HepG2 (cell line): ENCODE measurements at regions not wholly inside any gene's neighbourhood (a gene's known extent, or its start where the extent isn't known, plus 50 kb on each side); places are given as distances from the start of the nearest gene placed in this dataset.

Experiments
- ATAC-seq: fragments of 200-7000 bp; cut with Tn5 transposase; 3 replicates; pipeline ENCODE4 v1.9.1; 2020; ENCODE audit warnings: mild to moderate bottlenecking, moderate library complexity
- BruUV-seq: library from RNA; stranded (reverse); fragments of 400-500 nt; replicated peaks from 2 replicates; lab custom pipeline; 2021; lab: Mats Ljungman, UMichigan
- CTCF ChIA-PET: fragments of 300-600 bp; formaldehyde crosslinking; extraction: SDS; loops from one replicate; lab custom pipeline; 2021; ENCODE audit warnings: low total read pairs, inconsistent platforms, low intra/inter-chr PET ratio; lab: Yijun Ruan, JAX
- POLR2A ChIA-PET: fragments of 350-600 bp; sonication (Branson Sonifier 250); formaldehyde crosslinking; loops from one replicate; lab custom pipeline; 2020; ENCODE audit warnings: antibody characterized with exemption, inconsistent platforms; lab: Yijun Ruan, JAX
- DNase-seq: peaks from one replicate; pipeline ENCODE4 v3.0.0-alpha.2; 2015; ENCODE audit warnings: low spot score
- FAIRE-seq: peaks from 3 replicates; lab custom pipeline; 2011; peaks lifted over from hg19 to GRCh38; lab: Jason Lieb, UNC
- H2AFZ ChIP-seq: one replicate; pipeline ENCODE4 v1.6.1; 2011; ENCODE audit warnings: low read length, inconsistent platforms
- H3K27ac ChIP-seq: fragments of 300-600 bp; 3 replicates; pipeline ENCODE4 v1.8.0; 2011; ENCODE audit warnings: mixed run types, mild to moderate bottlenecking, mixed read lengths, low read length, inconsistent platforms; ENCODE audit not compliant: insufficient read depth; ENCODE audit errors: extremely low read length
- H3K27me3 ChIP-seq, 2 experiments: fragments of 200-600 bp in 1 of 2; 2 replicates in 1 of 2; 3 replicates in 1 of 2; pipeline versions ENCODE4 v1.6.0 to v1.8.0; 2011; ENCODE audit warnings: low read length in 2 of 2, mild to moderate bottlenecking in 2 of 2, moderate library complexity in 2 of 2, inconsistent platforms in 1 of 2; ENCODE audit not compliant: insufficient read depth in 2 of 2, control insufficient read depth in 1 of 2
- H3K36me3 ChIP-seq, 2 experiments: fragments of 200-600 bp in 1 of 2; replicated peaks in 1 of 2; 2 replicates in 1 of 2; 3 replicates in 1 of 2; pipeline versions ENCODE4 v1.5.1 to v1.8.0; 2011; ENCODE audit warnings: low read length in 2 of 2, inconsistent platforms in 1 of 2; ENCODE audit not compliant: insufficient read depth in 2 of 2, control insufficient read depth in 1 of 2
- H3K4me1 ChIP-seq: 2 replicates; pipeline ENCODE4 v1.5.1; 2012; ENCODE audit warnings: low read length, inconsistent platforms; ENCODE audit not compliant: insufficient read depth
- H3K4me2 ChIP-seq: 2 replicates; pipeline ENCODE4 v1.6.0; 2011; ENCODE audit warnings: low read depth, low read length, inconsistent platforms
- H3K4me3 ChIP-seq, 3 experiments: fragments of 200-600 bp in 1 of 3; sonication (generic), shearing (Covaris generic) in 1 of 3; replicated peaks in 1 of 3; 2 replicates each; pipeline ENCODE4 v1.5.1; 2011 to 2016; ENCODE audit warnings: low read length in 3 of 3, inconsistent platforms in 2 of 3, low read depth in 2 of 3, mild to moderate bottlenecking in 2 of 3, control low read depth in 1 of 3, mixed read lengths in 1 of 3; ENCODE audit not compliant: insufficient read depth in 1 of 3
- H3K79me2 ChIP-seq: one replicate; pipeline ENCODE4 v1.6.1; 2011; ENCODE audit warnings: low read length, inconsistent platforms; ENCODE audit not compliant: insufficient read depth
- H3K9ac ChIP-seq: 2 replicates; pipeline ENCODE4 v1.6.0; 2011; ENCODE audit warnings: mild to moderate bottlenecking, low read depth, low read length, inconsistent platforms; ENCODE audit not compliant: insufficient read depth
- H3K9me3 ChIP-seq: 2 replicates; pipeline ENCODE4 v1.5.1; 2012; ENCODE audit warnings: mild to moderate bottlenecking, low read length
- H4K20me1 ChIP-seq: 2 replicates; pipeline ENCODE4 v1.6.0; 2011; ENCODE audit warnings: inconsistent platforms, mild to moderate bottlenecking, low read length, moderate library complexity; ENCODE audit not compliant: insufficient read depth
- ATRX ChIP-seq: sonication (generic); formaldehyde crosslinking; IDR thresholded peaks from 2 replicates; pipeline ENCODE4 v1.4.0; 2020; ENCODE audit warnings: missing genetic modification reagents, borderline replicate concordance
- CREB3 ChIP-seq: sonication (generic); formaldehyde crosslinking; IDR thresholded peaks from 2 replicates; pipeline ENCODE4 v1.5.0; 2020; ENCODE audit warnings: missing genetic modification reagents
- FOXM1 ChIP-seq: sonication (generic); formaldehyde crosslinking; IDR thresholded peaks from 2 replicates; pipeline ENCODE4 v1.5.0; 2020; ENCODE audit warnings: missing genetic modification reagents
- HDAC2 ChIP-seq: sonication (generic); formaldehyde crosslinking; IDR thresholded peaks from 2 replicates; pipeline ENCODE4 v1.4.0; 2020; ENCODE audit warnings: missing genetic modification reagents
- HES4 ChIP-seq: sonication (generic); formaldehyde crosslinking; IDR thresholded peaks from 2 replicates; pipeline ENCODE4 v1.9.0; 2021; ENCODE audit warnings: mild to moderate bottlenecking, missing genetic modification reagents, borderline replicate concordance
- IKZF4 ChIP-seq: sonication (generic); formaldehyde crosslinking; IDR thresholded peaks from 2 replicates; pipeline ENCODE4 v1.5.1; 2020; ENCODE audit warnings: borderline replicate concordance, mild to moderate bottlenecking, low read depth, missing genetic modification reagents; ENCODE audit errors: not compliant biosample characterization
- LRRFIP1 ChIP-seq: sonication (generic); formaldehyde crosslinking; conservative IDR thresholded peaks from 2 replicates; pipeline ENCODE4 v1.4.0; 2020; ENCODE audit warnings: missing genetic modification reagents
- MNT ChIP-seq: fragments of 450-650 bp; IDR thresholded peaks from 2 replicates; pipeline ENCODE4 v1.6.1; 2016
- PAXIP1 ChIP-seq: sonication (generic); formaldehyde crosslinking; conservative IDR thresholded peaks from 2 replicates; pipeline ENCODE4 v1.4.0; 2020; ENCODE audit warnings: mild to moderate bottlenecking, missing genetic modification reagents, moderate library complexity
- RAD51 ChIP-seq: fragments of 450-650 bp; IDR thresholded peaks from 2 replicates; pipeline ENCODE4 v1.6.1; 2016; ENCODE audit warnings: borderline replicate concordance
- SP140L ChIP-seq: sonication (generic); formaldehyde crosslinking; IDR thresholded peaks from 2 replicates; pipeline ENCODE4 v1.4.0; 2020; ENCODE audit warnings: missing genetic modification reagents, borderline replicate concordance
- ZBTB3 ChIP-seq: sonication (generic); formaldehyde crosslinking; IDR thresholded peaks from 2 replicates; pipeline ENCODE4 v1.4.0; 2020; ENCODE audit warnings: low read depth, mild to moderate bottlenecking, moderate library complexity, missing genetic modification reagents, borderline replicate concordance
- ZNF12 ChIP-seq: sonication (generic); formaldehyde crosslinking; IDR thresholded peaks from 2 replicates; pipeline ENCODE4 v1.5.0; 2020; ENCODE audit warnings: missing genetic modification reagents
- ZNF136 ChIP-seq: sonication (generic); formaldehyde crosslinking; IDR thresholded peaks from 2 replicates; pipeline ENCODE4 v1.8.1; 2022; ENCODE audit warnings: low read depth, mild to moderate bottlenecking, moderate library complexity, missing genetic modification reagents
- ZNF350 ChIP-seq: sonication (generic); formaldehyde crosslinking; IDR thresholded peaks from 2 replicates; pipeline ENCODE4 v1.4.0; 2020; ENCODE audit warnings: mild to moderate bottlenecking, low read depth, missing genetic modification reagents, borderline replicate concordance
- ZNF589 ChIP-seq: sonication (generic); formaldehyde crosslinking; conservative IDR thresholded peaks from 2 replicates; pipeline ENCODE4 v1.8.0; 2022; ENCODE audit warnings: mild to moderate bottlenecking, moderate library complexity, missing genetic modification reagents
- WGBS: methylation state at CpG from one replicate; pipeline ENCODE4 v1.1.6; 2017; ENCODE audit warnings: low lambda C conversion rate; 5-methylcytosine and 5-hydroxymethylcytosine counted together
- in situ Hi-C: cut with HindIII; loops from 2 replicates; pipeline ENCODE4 v1.10.0; 2017; ENCODE audit warnings: low pct_unique_long_range_greater_than_20kb; ENCODE audit not compliant: extremely low pct_ligation_motif_present
- intact Hi-C: fragments of 100-400 bp; cut with micrococcal nuclease; formaldehyde crosslinking; loops from one replicate; pipeline ENCODE4 v1.10.0; 2022; ENCODE audit not compliant: unreplicated experiment

GRCh38 chr7:22671177-22671879 is 55.7 kb upstream of the IL6 start:
- DNase-seq (no peak), ATAC-seq (no peak), FAIRE-seq (no peak)
- Histone ChIP-seq H3K4me1 (peaks cover 26% of the 10 kb centered on the region), H2AFZ (no peak overlapping the region), H3K4me3 (no peak overlapping the region), H3K27me3 (no peaks in the 10 kb centered on the region; a peak in 1 of 5 replicates), H3K9me3 (no peaks in the 10 kb centered on the region), H3K9ac (no peak overlapping the region), H3K79me2 (no peaks in the 10 kb centered on the region), H3K27ac (no peak overlapping the region), H3K36me3 (no peaks in the 10 kb centered on the region), H3K4me2 (no peak overlapping the region), H4K20me1 (no peaks in the 10 kb centered on the region)
- POLR2A ChIA-PET = no interaction called here
- 40% methylated on average over 4 of the region's 5 CpGs for WGBS
- in situ Hi-C loops = no loop called here
- no TSS peak for BruUV-seq
- intact Hi-C loops = no loop called here
- CTCF ChIA-PET = no interaction called here
- TF ChIP-seq PAXIP1 (no peak), FOXM1 (CRISPR knock-in tag) (no peak), IKZF4 (CRISPR knock-in tag) (no peak), CREB3 (CRISPR knock-in tag) (no peak), ZNF589 (CRISPR knock-in tag) (no peak), ZNF136 (no peak), LRRFIP1 (CRISPR knock-in tag) (no peak), ZNF12 (CRISPR knock-in tag) (no peak), HDAC2 (no peak), HES4 (no peak), MNT (no peak), ZBTB3 (CRISPR knock-in tag) (no peak), SP140L (CRISPR knock-in tag) (no peak), RAD51 (no peak), ZNF350 (CRISPR knock-in tag) (no peak), ATRX (CRISPR knock-in tag) (no peak)
